Effector memory CD8-positive, alpha-beta T cell (primary cell): ENCODE measurements at regions not wholly inside any gene's neighbourhood (a gene's known extent, or its start where the extent isn't known, plus 50 kb on each side); places are given as distances from the start of the nearest gene placed in this dataset.

Experiments
- ATAC-seq: fragments of 150-1000 bp; cut with Tn5 transposase; replicated peaks from 2 replicates; pipeline ENCODE4 v1.10.0; 2021; ENCODE audit warnings: mild to moderate bottlenecking, moderate library complexity
- DNase-seq, 3 experiments: peaks; one replicate each; pipeline ENCODE4 v3.0.0; 2021
- H3K27ac Mint-ChIP-seq, 2 donors: one replicate each; pipeline ENCODE4 v1.8.0; 2022; ENCODE audit warnings: mild to moderate bottlenecking in 2 of 2, mixed read lengths in 2 of 2, moderate library complexity in 2 of 2
- H3K27me3 Mint-ChIP-seq, 2 donors: one replicate each; pipeline ENCODE4 v1.8.0; 2022; ENCODE audit warnings: mixed read lengths in 2 of 2
- H3K36me3 Mint-ChIP-seq: one replicate; pipeline ENCODE4 v1.8.0; 2022; ENCODE audit warnings: mild to moderate bottlenecking, moderate library complexity, mixed read lengths; ENCODE audit not compliant: insufficient read depth
- H3K4me1 Mint-ChIP-seq, 2 donors: one replicate each; pipeline ENCODE4 v1.8.0; 2022; ENCODE audit warnings: low read depth in 2 of 2, mixed read lengths in 2 of 2
- H3K4me3 Mint-ChIP-seq, 2 donors: one replicate each; pipeline ENCODE4 v1.8.0; 2022; ENCODE audit warnings: mild to moderate bottlenecking in 2 of 2, mixed read lengths in 2 of 2, moderate library complexity in 2 of 2
- H3K9me3 Mint-ChIP-seq, 2 donors: one replicate each; pipeline ENCODE4 v1.8.0; 2022; ENCODE audit warnings: mixed read lengths in 2 of 2

DNA sequence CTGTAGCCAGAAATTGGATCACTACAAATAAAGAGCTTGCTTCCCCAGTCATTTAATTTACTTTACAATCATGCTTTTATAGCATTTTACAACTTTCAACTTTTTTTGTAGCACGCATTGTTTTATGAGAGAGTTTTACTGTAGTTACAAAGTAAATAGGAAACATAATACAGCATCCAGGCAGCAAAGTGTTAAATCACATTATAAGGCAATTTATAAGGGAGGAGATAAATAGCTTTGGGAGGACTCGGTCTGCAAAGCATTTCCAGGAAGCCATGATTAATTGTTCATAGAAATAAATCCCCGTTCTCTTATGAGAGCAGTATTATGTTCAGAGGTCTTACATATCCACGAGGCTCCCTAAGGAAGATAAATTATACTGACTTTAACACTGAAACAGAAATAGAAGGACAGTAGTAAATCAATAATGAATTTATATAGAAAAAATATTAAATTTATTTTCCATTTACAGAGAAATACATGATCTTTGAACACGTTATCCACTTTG lies 792.6 kb upstream of the RAG2 start:
- H3K27me3 Mint-ChIP-seq = no peaks in the 10 kb centered on the region
- no peaks in the 10 kb centered on the region for H3K36me3 Mint-ChIP-seq
- ATAC-seq (no peak), DNase-seq (no peak)
- peaks cover 11 to 16% of the 10 kb centered on the region in 2 donors for H3K9me3 Mint-ChIP-seq
- H3K27ac Mint-ChIP-seq = no peak overlapping the region
- no peak overlapping the region for H3K4me3 Mint-ChIP-seq
- H3K4me1 Mint-ChIP-seq = no peaks in the 10 kb centered on the region

DNA sequence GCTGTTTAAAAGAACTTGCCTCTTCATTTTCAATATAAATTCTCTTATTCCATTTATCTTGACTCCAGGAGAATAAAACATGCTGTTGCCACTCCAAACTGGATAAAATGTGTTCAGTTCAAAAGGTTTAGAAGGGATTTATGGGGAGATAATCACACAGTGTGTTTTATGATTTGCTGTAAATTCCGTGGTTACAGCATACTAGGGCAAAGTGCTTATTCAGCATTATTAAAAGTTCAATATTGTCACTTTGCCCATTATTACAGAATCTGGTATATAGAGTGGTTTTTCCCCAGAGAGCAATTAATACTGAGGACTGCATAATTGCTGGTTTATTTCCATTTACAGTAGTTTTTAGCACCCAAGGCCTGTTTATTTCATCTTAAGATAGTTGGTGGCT lies 780.9 kb upstream of the RAG2 start:
- Mint-ChIP-seq H3K4me1 (no peaks in the 10 kb centered on the region), H3K36me3 (no peaks in the 10 kb centered on the region), H3K9me3 (peaks cover 7 to 21% of the 10 kb centered on the region in 2 donors), H3K4me3 (no peak overlapping the region), H3K27ac (no peak overlapping the region), H3K27me3 (no peaks in the 10 kb centered on the region)
- ATAC-seq (no peak), DNase-seq (no peak)

DNA sequence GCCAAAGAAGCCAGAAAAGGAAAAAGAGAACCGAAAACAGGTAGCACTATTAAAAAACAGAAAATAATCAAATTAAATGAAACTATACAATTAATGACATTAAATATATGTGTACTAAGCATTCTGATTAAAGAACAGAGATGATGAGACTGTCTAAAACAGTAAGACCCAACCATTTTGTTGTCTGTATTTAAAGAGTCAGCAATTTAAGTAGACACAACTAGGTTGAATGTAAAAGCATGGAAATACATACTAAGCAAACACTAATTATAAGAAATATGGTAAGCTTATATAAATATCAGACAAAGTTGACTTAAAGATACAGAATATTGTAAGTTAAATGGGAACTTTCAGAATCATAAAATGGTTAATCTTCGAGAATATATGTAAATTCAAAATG lies 774.6 kb upstream of the RAG2 start:
- no peaks in the 10 kb centered on the region for H3K36me3 Mint-ChIP-seq
- H3K4me3 Mint-ChIP-seq = no peak overlapping the region
- ATAC-seq (no peak), DNase-seq (no peak)
- H3K27ac Mint-ChIP-seq = no peak overlapping the region
- no peaks in the 10 kb centered on the region for H3K27me3 Mint-ChIP-seq
- H3K4me1 Mint-ChIP-seq = no peaks in the 10 kb centered on the region
- peaks cover 12 to 14% of the 10 kb centered on the region in 2 donors for H3K9me3 Mint-ChIP-seq

DNA sequence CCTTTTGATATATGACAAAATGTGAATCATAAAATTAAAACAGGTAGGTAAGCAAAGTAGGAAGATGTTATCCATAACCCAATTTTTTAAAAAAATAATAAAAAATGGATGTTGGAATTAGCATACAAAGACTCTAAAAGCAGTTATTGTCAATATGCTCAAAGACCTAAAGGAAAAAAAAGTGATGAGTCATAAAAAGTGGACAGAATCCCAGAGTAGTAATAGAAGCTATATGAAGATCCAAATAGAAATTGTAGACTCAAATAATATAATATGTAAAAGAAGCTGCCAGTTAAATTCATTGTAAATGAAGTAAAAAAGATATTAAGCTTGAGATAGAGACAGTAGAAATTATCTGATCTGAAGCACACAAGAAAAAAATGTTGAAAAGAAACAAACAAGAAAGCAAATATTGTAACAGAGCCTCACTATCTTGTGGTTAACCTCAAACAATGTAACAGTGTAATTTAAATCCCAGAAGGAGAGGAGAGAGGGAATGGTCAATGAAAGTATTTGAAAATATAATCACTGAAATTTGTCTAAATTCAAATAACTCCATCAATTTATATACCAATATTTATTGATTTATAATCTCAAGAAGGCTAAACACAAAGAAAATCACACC lies 773.4 kb upstream of the RAG2 start:
- DNase-seq (no peak), ATAC-seq (no peak)
- no peaks in the 10 kb centered on the region for H3K36me3 Mint-ChIP-seq
- H3K27ac Mint-ChIP-seq = no peak overlapping the region
- peaks cover 13 to 14% of the 10 kb centered on the region in 2 donors for H3K9me3 Mint-ChIP-seq
- no peaks in the 10 kb centered on the region for H3K27me3 Mint-ChIP-seq
- H3K4me1 Mint-ChIP-seq = no peaks in the 10 kb centered on the region
- H3K4me3 Mint-ChIP-seq = no peak overlapping the region

DNA sequence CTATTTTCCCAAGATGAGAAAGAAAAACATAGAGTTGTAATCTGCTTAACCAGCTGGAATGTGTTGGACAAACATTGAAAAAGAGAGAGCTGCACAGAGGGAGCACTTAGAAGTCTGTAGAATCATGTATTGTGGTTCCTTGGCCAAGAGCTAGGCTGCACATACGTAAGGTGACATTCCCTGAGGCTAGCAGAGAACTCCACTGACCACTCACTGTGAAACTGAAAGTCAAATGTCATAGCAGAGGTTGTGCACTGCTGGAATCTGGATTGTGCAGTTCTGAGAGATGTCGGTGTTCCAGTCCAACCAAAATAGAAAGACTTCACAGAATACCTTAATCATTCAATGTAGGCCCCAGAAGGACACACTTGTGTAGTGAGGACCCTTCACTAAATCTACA lies 772.8 kb upstream of the RAG2 start:
- Mint-ChIP-seq H3K27ac (no peak overlapping the region), H3K4me1 (no peaks in the 10 kb centered on the region), H3K4me3 (no peak overlapping the region), H3K9me3 (peaks cover 11 to 19% of the 10 kb centered on the region in 2 donors), H3K27me3 (no peaks in the 10 kb centered on the region), H3K36me3 (no peaks in the 10 kb centered on the region)
- DNase-seq (no peak), ATAC-seq (no peak)

DNA sequence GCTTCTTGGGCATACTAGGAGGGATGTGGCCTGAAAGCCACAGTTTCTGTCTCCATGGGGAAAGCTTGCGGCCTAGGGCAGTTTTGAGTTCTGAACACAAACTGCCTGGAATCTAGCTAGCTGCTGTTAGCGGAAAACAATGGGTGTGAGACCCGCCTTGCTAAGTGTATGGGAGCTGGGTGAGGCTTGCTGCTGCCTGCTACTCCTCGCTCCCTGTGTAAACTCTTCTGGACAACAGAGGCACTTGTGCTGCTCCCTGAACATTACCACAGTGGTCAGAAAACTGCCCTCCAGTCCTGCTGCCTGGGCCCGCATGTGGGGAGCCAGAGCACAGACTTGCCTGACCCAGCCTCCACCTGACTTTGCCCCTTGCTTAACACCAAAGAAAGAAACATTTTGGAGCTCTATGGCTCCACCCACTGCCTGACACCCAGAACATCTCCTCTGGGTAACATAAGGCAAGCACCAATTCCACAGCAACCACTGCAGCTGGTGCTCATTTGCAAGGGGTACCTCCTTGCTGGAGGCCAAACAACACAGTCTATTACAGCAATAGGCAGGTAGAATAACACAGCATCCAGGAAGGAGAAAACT lies 766.3 kb upstream of the RAG2 start:
- H3K36me3 Mint-ChIP-seq = peaks cover 3% of the 10 kb centered on the region
- H3K4me1 Mint-ChIP-seq = no peaks in the 10 kb centered on the region
- H3K27me3 Mint-ChIP-seq = no peaks in the 10 kb centered on the region
- H3K9me3 Mint-ChIP-seq = peaks cover 2 to 14% of the 10 kb centered on the region in 2 donors
- no peak for DNase-seq
- no peak overlapping the region for H3K27ac Mint-ChIP-seq
- no peak overlapping the region for H3K4me3 Mint-ChIP-seq
- no peak for ATAC-seq

DNA sequence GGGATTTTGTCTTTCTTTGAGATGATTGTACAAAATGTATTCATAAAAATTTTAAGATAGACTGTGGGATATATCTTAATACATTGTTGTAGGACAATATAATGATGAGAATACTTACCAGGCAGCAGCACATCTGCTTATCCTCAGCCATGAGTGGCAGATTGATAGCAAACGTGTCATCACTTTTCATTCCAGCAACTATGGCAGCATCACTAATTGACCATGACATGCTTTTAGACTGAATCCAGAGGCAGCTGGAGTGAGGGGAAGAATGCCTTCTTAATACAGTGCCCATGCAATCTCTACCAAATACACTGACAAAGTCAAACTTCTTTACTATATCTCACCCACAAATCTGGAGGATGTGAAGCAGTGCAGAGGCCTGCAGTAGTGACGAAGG lies 755.2 kb upstream of the RAG2 start:
- ATAC-seq = no peak
- peaks cover 0 to 18% of the 10 kb centered on the region in 2 donors for H3K9me3 Mint-ChIP-seq
- no peak for DNase-seq
- no peak overlapping the region for H3K4me3 Mint-ChIP-seq
- H3K27me3 Mint-ChIP-seq = no peaks in the 10 kb centered on the region
- H3K4me1 Mint-ChIP-seq = no peaks in the 10 kb centered on the region
- no peaks in the 10 kb centered on the region for H3K36me3 Mint-ChIP-seq
- no peak overlapping the region for H3K27ac Mint-ChIP-seq

DNA sequence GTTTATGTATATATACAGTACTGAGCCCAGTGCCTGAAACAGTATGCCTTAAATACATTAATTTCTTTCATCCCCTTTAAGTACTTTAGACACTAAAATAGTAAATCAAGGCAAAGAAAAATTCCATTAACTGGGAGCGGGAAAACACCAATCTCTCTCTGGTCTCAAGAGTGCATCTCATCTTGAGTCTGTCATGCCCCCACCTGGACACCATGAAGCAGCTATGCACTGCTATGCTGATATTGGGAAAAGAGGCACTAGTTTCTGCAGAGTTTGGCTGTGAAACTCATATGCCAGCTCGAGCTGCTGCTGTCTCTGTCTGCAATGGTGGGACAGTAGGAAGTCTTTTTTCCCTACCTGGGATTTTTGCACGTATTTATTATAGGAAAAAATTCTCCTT lies 754.4 kb upstream of the RAG2 start:
- DNase-seq (no peak), ATAC-seq (no peak)
- no peaks in the 10 kb centered on the region for H3K27me3 Mint-ChIP-seq
- H3K4me1 Mint-ChIP-seq = no peaks in the 10 kb centered on the region
- no peak overlapping the region for H3K4me3 Mint-ChIP-seq
- peaks cover 0 to 12% of the 10 kb centered on the region in 2 donors for H3K9me3 Mint-ChIP-seq
- H3K27ac Mint-ChIP-seq = no peak overlapping the region
- H3K36me3 Mint-ChIP-seq = no peaks in the 10 kb centered on the region

DNA sequence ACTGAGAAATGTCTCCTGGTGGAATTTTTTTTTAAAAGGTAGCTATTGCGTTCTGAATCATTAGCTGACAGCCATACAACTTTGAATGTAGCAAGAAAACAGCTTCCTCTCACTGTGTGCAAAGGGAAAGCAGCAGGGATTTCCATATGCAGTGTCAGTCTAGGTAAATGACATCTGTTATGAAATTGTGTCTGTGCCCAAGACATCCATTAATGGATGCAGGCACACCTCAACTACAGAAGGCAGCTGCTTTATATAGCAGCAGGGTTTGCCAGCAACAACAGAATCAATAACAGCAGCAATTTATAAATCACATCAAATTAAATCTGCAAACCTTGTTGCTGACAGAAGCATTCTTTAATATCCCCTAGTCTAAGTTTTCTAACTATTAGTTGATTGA lies 745.3 kb upstream of the RAG2 start:
- DNase-seq = no peak
- no peaks in the 10 kb centered on the region for H3K4me1 Mint-ChIP-seq
- ATAC-seq = no peak
- H3K27me3 Mint-ChIP-seq = no peaks in the 10 kb centered on the region
- no peak overlapping the region for H3K4me3 Mint-ChIP-seq
- peaks cover 7 to 8% of the 10 kb centered on the region in 2 donors for H3K9me3 Mint-ChIP-seq
- H3K36me3 Mint-ChIP-seq = no peaks in the 10 kb centered on the region
- no peak overlapping the region for H3K27ac Mint-ChIP-seq

DNA sequence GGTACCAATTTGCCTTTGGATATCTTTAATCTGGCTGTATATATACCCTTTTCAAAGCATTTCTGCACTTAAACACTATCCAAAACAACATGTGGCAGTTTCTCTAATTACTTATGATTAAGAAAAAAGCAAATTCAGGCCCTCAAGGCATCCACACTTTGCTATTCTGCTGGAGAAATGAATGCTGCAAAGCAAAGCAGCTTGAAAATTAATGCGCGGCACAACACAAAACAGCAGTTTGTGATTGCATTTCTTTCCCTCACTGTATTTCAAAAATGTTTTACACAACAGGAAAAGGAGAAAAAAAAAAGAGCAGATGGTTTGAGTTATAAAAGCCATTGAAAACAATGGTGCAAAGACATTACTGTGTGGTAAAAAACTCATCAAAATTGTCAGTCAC lies 738.4 kb upstream of the RAG2 start:
- ATAC-seq = no peak
- no peak for DNase-seq
- no peaks in the 10 kb centered on the region for H3K36me3 Mint-ChIP-seq
- no peak overlapping the region for H3K4me3 Mint-ChIP-seq
- no peak overlapping the region for H3K27ac Mint-ChIP-seq
- H3K9me3 Mint-ChIP-seq = peaks cover 3 to 18% of the 10 kb centered on the region in 2 donors
- no peaks in the 10 kb centered on the region for H3K4me1 Mint-ChIP-seq
- no peaks in the 10 kb centered on the region for H3K27me3 Mint-ChIP-seq

DNA sequence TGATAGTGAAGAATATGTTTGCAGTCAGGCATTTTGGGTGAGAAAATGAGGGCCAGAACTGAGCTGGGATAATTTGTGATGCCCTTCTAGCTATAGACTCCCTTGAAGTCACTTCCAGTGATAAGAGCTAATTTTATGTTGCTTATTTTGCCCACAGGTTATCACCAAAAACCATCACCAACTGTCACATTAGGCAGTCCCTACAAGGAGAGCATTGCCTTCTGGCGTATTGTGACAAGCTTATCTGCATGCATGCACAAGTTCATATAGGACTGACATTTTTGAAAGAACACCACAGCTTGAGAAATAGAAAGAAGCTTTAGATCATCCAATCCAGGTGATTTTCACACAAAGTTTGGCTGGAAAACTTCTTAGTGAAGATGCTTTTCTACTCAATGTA lies 735.3 kb upstream of the RAG2 start:
- Mint-ChIP-seq H3K27ac (no peak overlapping the region), H3K9me3 (peaks cover 5 to 23% of the 10 kb centered on the region in 2 donors), H3K36me3 (no peaks in the 10 kb centered on the region), H3K27me3 (no peaks in the 10 kb centered on the region), H3K4me1 (no peaks in the 10 kb centered on the region), H3K4me3 (no peak overlapping the region)
- DNase-seq = no peak
- ATAC-seq = no peak

DNA sequence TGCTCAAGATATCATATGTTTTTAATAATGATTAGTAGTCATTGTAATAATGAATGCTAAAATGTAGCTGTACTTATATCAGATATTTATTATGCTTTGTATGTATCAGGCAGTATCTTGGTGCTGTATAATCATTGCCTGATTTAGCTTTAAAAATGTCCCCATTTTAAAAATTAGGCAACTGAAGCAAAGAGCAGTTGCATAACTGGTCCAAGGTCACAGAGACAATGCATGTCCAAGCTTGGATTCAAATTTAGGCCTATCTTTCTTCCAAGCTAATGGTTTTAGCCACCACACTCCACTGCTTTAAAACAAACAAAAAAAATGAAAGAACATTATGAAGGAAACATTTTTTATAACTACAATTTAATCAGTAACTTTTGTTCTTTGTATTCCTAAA lies 725.8 kb upstream of the RAG2 start:
- no peak overlapping the region for H3K27ac Mint-ChIP-seq
- H3K4me3 Mint-ChIP-seq = no peak overlapping the region
- ATAC-seq = no peak
- H3K27me3 Mint-ChIP-seq = no peaks in the 10 kb centered on the region
- H3K36me3 Mint-ChIP-seq = no peaks in the 10 kb centered on the region
- DNase-seq = no peak
- no peaks in the 10 kb centered on the region for H3K4me1 Mint-ChIP-seq
- peaks cover 12 to 20% of the 10 kb centered on the region in 2 donors for H3K9me3 Mint-ChIP-seq

DNA sequence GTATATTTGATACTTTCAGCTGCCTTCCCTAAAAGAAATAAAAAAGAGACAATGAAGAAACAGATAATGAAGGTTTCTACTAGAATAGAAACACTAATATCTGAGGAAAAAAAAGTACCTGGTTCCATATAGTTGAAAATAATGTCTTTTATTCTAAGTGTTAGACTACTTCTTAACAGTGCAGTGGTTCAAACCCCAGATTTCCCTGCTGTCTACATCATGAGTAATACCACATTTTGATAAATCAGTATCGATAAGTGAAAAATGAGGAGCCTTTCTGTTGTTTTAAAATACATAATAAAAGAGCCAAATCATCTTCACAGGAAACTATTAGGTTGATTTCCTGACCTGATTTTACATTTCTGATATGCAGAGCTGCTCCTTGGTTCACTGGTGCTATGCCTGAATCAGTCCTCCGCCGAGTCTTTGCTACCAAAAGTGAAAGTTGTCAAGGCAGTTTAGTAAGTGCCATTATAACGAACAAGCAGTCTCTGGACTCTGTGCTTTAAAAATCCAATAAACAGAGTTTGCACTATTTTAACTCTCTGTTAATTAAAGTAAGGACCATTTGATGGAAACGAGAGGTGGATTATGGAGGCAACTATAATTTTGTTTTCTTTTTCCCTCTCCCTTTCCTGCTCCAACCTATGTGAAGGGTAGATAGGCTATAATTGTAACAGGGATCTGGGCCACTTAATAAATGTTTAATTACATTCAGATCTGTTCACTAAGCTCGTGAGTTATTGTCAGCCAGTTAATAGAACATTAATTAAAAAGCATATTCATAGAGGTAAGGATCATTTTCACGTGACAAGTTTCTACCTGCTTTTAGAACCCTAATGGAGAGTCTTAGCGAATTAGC lies 724.5 kb upstream of the RAG2 start:
- Mint-ChIP-seq H3K36me3 (no peaks in the 10 kb centered on the region), H3K9me3 (peaks cover 9 to 17% of the 10 kb centered on the region in 2 donors), H3K4me1 (no peaks in the 10 kb centered on the region), H3K4me3 (no peak overlapping the region), H3K27me3 (no peaks in the 10 kb centered on the region), H3K27ac (no peak overlapping the region)
- DNase-seq (no peak), ATAC-seq (no peak)

DNA sequence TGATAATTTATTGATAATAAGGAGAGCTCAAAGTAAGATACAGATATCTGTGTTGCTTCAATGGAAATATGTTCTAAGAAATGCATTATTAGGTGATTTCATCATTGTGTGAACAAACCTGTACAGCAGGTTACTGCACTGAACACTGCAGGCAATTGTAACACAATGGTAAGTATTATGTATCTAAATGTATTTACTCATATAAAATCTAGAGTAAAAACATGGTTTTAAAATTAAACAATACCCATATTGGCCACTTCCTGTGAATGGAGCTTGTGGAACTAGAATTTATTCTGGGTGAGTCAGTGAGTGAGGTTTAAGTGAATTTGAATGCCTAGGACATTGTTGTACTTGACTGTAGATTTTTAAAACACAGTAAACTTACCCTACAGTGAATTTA lies 722.9 kb upstream of the RAG2 start:
- Mint-ChIP-seq H3K4me3 (no peak overlapping the region), H3K4me1 (no peaks in the 10 kb centered on the region), H3K9me3 (peaks cover 6 to 17% of the 10 kb centered on the region in 2 donors), H3K27me3 (no peaks in the 10 kb centered on the region), H3K36me3 (no peaks in the 10 kb centered on the region), H3K27ac (no peak overlapping the region)
- no peak for ATAC-seq
- DNase-seq = no peak
